Esophagus muscularis mucosa (tissue), 4 donors: ENCODE measurements at regions not wholly inside any gene's neighbourhood (a gene's known extent, or its start where the extent isn't known, plus 50 kb on each side); places are given as distances from the start of the nearest gene placed in this dataset.

Source experiments
- EP300 ChIP-seq: sonication (generic); formaldehyde crosslinking; IDR thresholded peaks from one replicate; pipeline ENCODE4 v1.6.1; 2017; ENCODE audit warnings: antibody characterized with exemption
- POLR2A ChIP-seq: fragments of 450-650 bp; IDR thresholded peaks from one replicate; pipeline ENCODE4 v1.6.1; 2017; ENCODE audit warnings: antibody characterized with exemption, moderate library complexity, mild to moderate bottlenecking, low read depth
- TF ChIP-seq, protein P1 (sequence below), 3 experiments: fragments of 200-600 bp in 2 of 3; fragments of 450-650 bp in 1 of 3; sonication (generic) in 2 of 3; IDR thresholded peaks; one replicate each; pipeline ENCODE4 v1.5.1; 2017 to 2019; ENCODE audit warnings: antibody characterized with exemption in 3 of 3, mild to moderate bottlenecking in 2 of 3, moderate library complexity in 1 of 3

DNA sequence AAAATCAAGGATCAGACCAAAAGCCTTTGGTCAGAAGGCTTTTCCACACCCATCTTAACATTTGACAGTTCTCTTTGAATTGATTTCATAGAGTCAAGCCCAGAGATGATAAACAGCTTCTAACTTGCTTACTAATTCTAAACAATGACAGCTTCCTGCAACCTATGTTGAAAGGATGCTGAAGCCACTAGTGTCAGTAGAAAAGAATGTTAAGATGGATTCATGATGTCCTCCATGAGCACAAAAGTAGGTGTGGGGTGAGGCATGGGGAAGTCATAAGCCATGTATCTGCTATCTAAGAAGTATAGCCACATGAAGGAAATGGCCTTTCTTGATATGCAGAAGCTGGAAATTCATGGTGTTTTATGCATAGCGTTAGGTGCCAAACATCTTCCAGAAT is 269.3 kb downstream of the DHX15 start:
- TF ChIP-seq, protein P1, sequence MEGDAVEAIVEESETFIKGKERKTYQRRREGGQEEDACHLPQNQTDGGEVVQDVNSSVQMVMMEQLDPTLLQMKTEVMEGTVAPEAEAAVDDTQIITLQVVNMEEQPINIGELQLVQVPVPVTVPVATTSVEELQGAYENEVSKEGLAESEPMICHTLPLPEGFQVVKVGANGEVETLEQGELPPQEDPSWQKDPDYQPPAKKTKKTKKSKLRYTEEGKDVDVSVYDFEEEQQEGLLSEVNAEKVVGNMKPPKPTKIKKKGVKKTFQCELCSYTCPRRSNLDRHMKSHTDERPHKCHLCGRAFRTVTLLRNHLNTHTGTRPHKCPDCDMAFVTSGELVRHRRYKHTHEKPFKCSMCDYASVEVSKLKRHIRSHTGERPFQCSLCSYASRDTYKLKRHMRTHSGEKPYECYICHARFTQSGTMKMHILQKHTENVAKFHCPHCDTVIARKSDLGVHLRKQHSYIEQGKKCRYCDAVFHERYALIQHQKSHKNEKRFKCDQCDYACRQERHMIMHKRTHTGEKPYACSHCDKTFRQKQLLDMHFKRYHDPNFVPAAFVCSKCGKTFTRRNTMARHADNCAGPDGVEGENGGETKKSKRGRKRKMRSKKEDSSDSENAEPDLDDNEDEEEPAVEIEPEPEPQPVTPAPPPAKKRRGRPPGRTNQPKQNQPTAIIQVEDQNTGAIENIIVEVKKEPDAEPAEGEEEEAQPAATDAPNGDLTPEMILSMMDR (IDR thresholded peaks at IDR 0.05): no peak
- TF ChIP-seq EP300 (no peak), POLR2A (no peak)
